Renal pelvis (tissue), 1 donor: ENCODE measurements at regions not wholly inside any gene's neighbourhood (a gene's known extent, or its start where the extent isn't known, plus 50 kb on each side); places are given as distances from the start of the nearest gene placed in this dataset.

ENCODE experiments used
- DNase-seq: peaks from one replicate; pipeline ENCODE4 v3.0.0-alpha.2; 2013

DNA sequence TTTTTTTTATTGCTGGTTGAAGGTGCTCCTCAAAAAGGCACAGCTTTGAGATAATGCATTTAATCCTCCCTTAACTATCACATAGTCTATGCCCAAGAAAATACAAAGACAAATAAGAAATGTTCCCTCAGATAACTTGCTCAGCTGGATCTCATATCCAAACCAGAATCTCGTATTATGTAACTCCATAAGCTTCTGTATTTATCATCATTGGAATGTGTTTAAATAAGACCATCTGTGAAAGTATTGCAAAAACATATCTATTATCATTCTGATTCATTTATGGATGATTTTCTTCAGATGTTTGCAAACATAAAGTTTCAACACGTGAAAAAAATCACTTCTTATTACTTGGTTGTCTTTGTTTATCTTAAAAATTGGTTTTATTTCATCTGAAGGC, 190.9 kb downstream of the IRS2 start:
- DNase-seq, result no peak

DNA sequence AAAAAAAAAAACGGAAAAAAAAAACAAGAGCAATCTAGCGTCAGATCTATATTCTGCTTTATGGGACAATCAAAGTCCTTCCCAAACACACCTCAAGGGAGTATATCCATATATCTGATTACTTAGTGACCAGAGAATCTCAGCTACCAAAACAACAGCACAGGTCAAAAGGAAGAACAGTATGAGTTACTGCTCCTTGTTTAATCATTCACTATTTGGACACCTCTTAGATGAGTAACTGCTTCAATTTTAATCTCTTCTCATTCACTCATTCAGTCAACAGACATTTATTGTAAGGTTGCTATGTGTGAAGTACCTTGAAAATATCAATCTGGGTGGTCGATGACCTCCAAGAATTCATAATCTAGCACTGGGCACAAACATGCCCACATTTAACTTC, 193.2 kb downstream of the IRS2 start:
- no peak for DNase-seq

GRCh38 chr13:109592770-109593169, 193.6 kb downstream of the IRS2 start:
- DNase-seq, result no peak

DNA sequence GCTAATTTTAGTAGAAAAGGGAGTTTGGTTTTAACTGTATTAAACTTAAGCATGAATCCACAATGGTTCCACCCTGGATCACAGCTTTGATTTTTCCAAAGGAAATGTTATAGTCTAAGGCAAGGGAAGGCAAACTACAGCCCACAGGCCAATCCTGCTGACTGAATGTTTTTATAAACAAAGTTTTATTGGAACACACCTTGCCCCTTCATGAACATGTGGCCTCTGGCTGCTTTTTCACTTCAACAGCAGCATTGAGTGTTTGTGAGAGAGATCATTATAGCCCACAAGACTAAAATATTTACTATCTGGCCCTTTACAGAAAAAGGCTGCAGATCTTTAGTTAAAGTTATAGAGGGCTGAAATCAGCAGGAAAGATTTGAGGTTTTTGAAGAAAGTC, 198.7 kb downstream of the IRS2 start:
- DNase-seq, result no peak

DNA sequence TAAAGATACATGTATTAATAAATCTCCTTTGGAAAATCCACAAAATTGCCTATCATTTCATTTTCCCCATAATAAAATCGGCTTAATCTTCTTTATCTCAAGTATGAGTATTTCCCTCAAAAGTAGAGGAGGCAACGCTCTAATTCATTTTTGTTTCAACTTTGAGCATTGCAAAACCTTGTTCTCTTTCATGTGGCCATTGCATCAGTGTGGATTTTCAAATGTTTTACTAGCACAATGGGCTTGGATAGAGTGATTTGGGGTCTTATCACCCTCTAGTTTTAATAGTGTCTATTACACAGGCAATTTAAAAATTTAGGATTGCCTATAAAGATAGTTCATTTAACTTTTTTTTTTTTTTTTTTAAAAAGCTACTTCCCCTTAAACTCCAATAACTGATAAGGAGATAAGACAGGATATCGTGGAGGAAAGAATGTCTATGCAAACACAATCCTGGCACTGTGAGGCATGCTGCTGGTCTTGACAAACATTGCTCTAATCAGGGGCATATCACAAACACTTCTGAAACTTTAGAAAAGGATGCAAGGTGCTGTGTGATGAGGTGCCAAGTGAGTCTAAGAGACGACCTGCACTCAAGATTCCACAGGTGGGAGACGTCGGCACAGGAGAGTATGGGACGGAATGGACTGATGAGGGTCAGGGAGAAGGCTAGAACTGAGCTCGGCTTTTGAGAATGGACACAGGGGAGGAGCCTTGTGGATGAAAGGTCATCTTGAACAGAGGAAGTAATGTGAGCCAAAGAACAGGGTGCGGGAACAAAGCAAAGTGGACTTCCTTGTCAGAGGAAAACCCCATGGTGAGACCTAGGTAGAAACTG, 199.7 kb downstream of the IRS2 start:
- DNase-seq, result no peak

GRCh38 chr13:109584844-109585361, 201.5 kb downstream of the IRS2 start:
- DNase-seq, result no peak

- no peak for DNase-seq
Measured at GRCh38 chr13:109577191-109577700, 209.1 kb downstream of the IRS2 start.

- no peak for DNase-seq
Measured at GRCh38 chr13:109576331-109576813, 210.0 kb downstream of the IRS2 start.

DNA sequence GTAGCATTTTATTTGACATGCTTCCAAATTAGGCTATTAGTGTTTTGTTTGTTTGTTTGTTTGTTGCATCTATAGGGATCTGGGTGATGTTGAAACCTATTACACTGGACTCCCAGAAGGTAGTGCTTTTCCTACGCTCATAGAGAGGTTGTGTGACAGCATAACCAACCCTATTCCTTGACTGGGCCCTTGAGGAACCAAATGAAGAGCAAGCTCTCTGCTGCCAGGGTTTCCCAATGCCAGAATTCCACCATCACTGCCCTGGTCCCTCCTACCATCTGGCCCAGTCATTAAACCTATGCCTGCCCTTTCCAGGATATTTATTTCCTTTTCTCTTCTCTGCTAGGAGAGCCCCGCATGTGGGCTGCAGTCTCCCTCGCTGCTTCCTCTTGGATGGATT, 210.6 kb downstream of the IRS2 start:
- no peak for DNase-seq

DNA sequence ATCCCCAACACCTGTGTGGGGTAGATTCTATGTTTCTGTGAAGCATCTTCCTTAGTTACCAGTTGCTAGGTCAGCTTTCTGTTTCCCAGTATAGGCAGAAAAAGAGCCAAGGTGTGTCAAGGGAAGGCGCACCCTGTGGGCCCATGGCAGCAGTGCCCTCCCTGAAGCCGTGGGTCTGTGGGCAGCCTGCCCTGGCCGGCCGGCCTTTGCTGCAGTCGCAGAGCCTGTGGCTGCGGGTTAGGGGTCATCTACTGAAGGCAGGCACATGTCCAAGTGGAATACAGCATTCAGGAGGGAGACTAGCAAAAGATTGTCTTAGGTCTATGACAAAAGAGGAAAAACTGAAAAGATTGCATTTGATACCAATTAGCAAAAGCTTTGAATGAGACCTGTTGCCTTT, 214.0 kb downstream of the IRS2 start:
- DNase-seq, result no peak

- no peak for DNase-seq
Measured at GRCh38 chr13:109569958-109570711, 216.2 kb downstream of the IRS2 start.

DNA sequence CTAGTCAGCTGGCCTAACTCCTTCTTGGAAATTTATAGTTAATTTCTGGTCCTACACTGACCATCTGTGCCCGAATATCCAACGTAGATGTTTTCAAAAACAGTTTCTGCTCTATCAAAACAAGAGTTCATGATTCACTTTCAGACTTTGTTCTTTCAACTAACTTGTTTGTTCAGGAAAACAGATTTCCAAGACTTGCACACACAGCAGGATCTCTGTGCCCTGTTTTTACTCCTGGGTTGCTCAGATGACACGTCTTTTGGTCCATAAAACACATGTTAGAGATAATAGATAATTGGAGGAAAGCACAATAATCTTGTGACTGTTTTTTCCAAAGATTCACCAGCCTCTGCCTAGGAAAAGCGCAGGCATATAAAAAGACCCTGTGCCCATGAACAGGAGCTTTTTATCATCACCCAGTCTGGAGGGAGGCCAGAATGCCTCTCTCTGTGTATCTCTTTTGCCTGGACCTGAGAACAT, 218.0 kb downstream of the IRS2 start:
- no peak for DNase-seq

GRCh38 chr13:109567315-109567714, 219.1 kb downstream of the IRS2 start:
- no peak for DNase-seq

GRCh38 chr13:109565877-109566276, 220.5 kb downstream of the IRS2 start:
- no peak for DNase-seq

- DNase-seq, result no peak
Measured at GRCh38 chr13:109548374-109548773, 238.0 kb downstream of the IRS2 start.

GRCh38 chr13:109547942-109548341, 238.4 kb downstream of the IRS2 start:
- no peak for DNase-seq

GRCh38 chr13:109545931-109546330, 240.5 kb downstream of the IRS2 start:
- DNase-seq, result no peak

DNA sequence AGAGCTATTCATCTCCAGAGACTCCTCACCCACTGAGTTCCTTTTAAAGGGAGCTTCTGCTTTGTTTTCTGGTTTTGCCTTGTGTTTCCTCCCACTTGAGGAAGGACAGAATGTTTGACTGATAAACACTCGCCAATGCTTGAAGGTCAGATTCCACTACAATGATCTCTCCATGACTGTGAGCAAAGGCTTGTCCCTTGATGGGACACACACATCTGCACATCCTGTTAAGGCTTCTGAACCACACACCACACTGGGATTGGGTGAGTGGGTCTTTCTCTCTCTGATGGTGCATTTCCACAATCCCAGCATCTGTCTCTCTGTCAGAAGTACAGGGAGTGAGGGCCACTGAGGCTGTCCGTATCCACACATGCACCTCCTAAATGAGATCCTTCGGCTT, 245.3 kb downstream of the IRS2 start:
- no peak for DNase-seq

GRCh38 chr13:109537584-109537983, 248.8 kb downstream of the IRS2 start:
- DNase-seq, result no peak

DNA sequence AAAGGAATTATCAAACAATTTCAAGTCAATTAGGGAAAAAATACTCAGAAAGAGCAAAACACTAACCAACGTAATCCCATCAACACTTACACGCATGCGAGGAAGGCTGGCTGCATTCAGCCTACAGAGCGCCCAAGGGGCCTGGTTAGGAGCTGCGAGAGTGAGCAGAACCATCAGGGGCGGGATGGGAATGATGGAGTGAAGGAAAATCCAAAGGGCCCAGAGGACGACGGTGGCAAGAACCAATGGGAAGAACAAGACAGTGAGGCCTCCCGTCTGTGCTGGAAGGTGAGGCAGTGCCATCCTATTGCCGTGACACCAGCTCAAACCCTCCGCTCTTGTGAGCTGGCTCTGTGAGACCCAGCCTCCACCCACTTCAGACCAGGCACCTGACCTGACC, 253.0 kb downstream of the IRS2 start:
- no peak for DNase-seq

DNA sequence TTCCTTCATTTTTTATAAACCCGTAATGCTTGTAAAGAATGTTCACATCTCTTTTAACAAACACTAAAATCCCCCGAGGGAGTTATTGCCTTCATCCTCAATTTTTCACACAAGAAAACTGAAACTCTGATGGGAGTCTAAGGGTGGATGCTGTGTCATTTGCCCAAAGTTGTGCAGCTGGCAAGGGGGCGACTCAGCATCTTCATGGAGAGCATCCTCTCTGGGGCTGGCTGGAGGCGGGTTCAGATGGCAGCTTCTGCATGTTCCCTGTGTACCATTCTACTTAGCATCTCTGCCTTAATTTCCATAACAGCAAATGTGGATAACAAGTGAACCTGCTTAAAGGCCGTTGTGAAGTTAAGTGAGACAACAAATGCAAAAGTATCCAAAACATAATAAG, 256.4 kb downstream of the IRS2 start:
- DNase-seq, result no peak

DNA sequence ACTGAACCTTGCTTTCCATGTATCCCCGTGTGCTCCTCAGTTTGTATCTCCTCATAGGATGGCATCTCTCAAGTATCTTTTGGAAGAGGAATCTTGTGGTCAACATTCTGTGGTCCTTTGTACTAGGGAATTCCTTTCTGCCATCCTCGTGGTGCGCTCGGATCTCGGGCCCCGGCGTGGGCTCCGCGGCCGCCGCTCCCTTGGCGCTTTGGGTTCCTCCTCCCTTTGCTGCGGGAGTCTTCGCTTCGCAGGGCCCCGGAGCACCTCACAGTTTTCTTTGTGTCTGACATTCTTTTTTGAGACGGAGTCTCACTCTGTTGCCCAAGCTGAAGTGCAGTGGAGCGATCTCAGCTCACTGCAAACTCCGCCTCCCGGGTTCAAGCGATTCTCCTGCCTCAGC, 264.7 kb downstream of the IRS2 start:
- no peak for DNase-seq

DNA sequence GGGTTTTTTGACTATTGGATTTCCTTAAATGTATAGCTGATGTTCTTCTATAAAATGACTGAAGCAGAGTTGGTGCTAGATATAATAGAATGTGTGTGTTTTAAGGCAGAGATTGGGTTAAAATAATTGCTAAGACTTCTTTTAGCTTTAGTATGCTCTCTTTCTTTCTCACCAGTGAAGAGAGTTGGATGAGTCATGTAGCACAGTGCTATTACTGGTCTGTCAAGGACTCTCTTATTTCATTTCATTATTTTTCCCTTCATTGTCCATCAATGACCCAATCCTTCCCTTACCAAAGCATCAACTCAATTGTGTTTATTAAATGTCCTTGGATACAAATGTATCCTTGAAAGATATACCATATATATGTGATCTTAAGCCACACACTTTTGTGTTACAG, 268.9 kb downstream of the IRS2 start:
- no peak for DNase-seq
